SKM-1 (cell line): ENCODE measurements at regions not wholly inside any gene's neighbourhood (a gene's known extent, or its start where the extent isn't known, plus 50 kb on each side); places are given as distances from the start of the nearest gene placed in this dataset.

ENCODE experiments used
- DNase-seq: peaks from one replicate; lab custom pipeline; 2025; ENCODE audit not compliant: unreplicated experiment; lab: John Stamatoyannopoulos, UW

- no peak for DNase-seq
These were observed 50.6 kb downstream of the SLIT2 start for GRCh38 chr4:20302336-20302735.

- peak; percentile 11 for DNase-seq
These were observed 54.3 kb downstream of the SLIT2 start for GRCh38 chr4:20305976-20306375.

GRCh38 chr4:20311856-20312255 is 60.2 kb downstream of the SLIT2 start:
- no peak for DNase-seq

DNA sequence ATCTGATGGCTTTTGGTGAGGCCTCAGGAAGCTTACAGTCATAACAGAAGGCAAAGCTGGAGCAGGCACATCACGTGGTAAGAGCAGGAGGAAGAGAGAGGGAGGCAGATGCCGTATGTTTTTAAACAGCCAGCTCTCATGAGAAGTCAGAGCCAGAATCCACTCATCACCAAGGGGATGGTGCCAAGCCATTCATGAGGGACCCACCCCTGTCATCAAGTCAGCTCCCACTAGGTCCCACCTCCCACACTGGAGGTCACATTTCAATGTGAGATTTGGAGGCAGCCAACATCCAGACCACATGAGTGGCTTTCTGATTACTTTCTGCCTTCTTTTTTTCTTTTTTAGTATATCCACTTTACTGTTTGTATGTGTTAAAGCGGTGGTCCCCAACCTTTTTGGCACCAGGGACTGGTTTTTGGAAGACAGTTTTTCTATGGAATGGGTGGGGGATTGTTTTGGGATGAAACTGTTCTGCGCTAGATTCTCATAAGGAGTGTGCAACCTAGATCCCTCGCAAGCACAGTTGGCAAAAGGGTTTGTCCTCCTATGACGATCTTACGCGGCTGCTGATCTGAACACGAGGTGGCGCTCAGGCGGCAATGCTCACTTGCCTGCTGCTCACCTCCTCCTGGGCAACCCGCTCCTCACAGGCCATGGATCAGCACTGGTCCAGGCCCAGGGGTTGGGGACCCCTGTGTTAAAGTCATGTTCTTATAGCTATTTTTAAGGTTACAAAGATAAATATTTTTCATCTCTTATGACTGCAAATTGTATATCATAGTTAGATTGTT is 61.7 kb downstream of the SLIT2 start:
- no peak for DNase-seq

DNA sequence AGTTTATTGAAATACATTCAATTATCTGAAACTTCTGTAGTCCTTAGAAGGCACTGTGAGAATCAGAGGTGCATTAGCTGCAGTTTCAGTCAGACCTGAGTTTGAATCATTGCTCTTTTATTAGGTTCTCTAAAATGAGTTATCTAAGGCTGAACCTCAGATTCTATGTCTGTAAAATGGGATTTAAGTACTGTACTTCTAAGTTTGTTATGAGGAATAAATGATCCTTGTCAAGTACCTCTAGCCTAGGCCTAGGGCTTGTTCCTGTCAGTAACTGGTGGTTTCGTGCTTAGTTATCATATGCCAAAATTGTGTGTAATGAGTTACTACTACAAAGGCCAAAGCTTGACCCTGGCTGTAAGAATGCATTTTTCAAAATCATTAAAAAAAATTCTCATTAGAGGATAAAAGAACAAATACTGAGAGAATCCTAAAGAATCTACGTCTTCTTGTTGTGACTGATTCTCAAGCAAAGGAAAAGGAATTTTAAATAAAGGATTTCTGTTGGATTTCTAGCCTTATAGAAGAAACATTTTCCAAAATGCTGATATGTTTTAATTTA is 65.8 kb downstream of the SLIT2 start:
- DNase-seq: no peak

GRCh38 chr4:20318001-20318908 is 66.5 kb downstream of the SLIT2 start:
- no peak for DNase-seq

- no peak for DNase-seq
These were observed 67.2 kb downstream of the SLIT2 start for GRCh38 chr4:20318909-20319277.

GRCh38 chr4:20319825-20320612 is 68.3 kb downstream of the SLIT2 start:
- DNase-seq: no peak

GRCh38 chr4:20323991-20324390 is 72.3 kb downstream of the SLIT2 start:
- no peak for DNase-seq

DNA sequence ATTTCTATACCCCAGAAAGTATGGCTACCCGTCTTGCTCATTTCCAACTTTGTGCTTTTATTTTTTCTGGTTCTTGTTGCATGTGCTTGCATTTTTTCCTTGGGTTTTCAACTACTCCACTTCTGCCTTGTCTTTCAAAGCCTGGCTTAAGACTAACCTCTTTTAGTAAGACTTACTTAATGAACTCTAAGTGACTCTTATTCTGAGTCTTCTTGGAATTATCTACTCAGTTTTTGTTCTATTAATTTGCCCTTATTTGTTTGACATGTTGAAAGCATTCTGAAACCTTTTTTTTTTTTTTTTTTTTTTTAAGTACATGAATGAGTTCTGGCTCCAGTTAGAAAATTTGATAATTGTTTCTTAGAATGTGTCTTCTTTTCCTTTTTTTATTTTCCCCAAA is 74.8 kb downstream of the SLIT2 start:
- DNase-seq: no peak

GRCh38 chr4:20326977-20327376 is 75.3 kb downstream of the SLIT2 start:
- DNase-seq: no peak

- DNase-seq: no peak
These were observed 76.1 kb downstream of the SLIT2 start for GRCh38 chr4:20327808-20328207.

DNA sequence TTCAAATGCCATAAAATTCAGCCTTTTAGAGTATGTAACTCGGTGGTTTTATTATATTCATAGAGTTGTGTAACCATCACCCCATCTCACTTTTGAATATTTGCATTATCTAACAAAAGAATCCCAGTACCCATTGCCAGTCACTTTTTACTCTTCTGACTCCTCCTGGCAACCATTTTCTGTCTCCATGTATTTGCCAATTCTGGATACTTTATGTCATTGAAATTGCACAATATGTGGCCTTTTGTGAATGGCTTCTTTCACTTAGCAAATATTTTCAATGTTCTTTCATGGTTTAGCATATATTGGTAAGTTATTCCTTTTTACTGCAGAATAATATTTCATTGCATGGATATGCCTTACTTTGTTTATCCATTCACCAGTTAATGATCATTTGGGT is 79.9 kb downstream of the SLIT2 start:
- no peak for DNase-seq

GRCh38 chr4:20333141-20333715 is 81.5 kb downstream of the SLIT2 start:
- DNase-seq: no peak

GRCh38 chr4:20337261-20337664 is 85.6 kb downstream of the SLIT2 start:
- no peak for DNase-seq

DNA sequence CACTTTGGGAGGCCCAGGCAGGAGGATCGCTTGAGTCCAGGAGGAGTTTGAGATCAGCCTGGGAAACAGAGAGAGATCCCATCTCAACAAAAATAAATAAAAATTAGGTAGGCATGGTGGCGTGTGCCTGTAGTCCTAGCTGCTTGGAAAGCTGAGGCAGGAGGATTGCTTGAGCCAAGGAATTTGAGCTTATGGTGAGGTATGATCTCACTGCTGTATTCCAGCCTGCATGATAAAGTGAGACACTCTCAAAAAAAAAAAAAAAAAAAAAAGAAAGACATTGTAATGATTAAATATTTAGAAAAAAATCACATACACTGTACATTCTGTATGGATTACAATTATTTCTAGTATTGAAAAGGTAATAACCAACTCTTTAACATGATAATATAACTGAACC is 87.1 kb downstream of the SLIT2 start:
- DNase-seq: no peak

- DNase-seq: no peak
These were observed 89.5 kb downstream of the SLIT2 start for GRCh38 chr4:20341134-20341738.

GRCh38 chr4:20347531-20347930 is 95.8 kb downstream of the SLIT2 start:
- DNase-seq: no peak

GRCh38 chr4:20348411-20348810 is 96.7 kb downstream of the SLIT2 start:
- DNase-seq: no peak
